Forelimb muscle (tissue), 1 donor: ENCODE measurements at regions not wholly inside any gene's neighbourhood (a gene's known extent, or its start where the extent isn't known, plus 50 kb on each side); places are given as distances from the start of the nearest gene placed in this dataset.
"Not testable (repeated sequence)": the region's sequence is repeated elsewhere in the genome, so short reads cannot be mapped to it uniquely, and the experiment has no call there.

Experiments used
- DNase-seq: peaks from one replicate; pipeline ENCODE4 v3.0.0-alpha.2; 2013; ENCODE audit warnings: low read depth

DNA sequence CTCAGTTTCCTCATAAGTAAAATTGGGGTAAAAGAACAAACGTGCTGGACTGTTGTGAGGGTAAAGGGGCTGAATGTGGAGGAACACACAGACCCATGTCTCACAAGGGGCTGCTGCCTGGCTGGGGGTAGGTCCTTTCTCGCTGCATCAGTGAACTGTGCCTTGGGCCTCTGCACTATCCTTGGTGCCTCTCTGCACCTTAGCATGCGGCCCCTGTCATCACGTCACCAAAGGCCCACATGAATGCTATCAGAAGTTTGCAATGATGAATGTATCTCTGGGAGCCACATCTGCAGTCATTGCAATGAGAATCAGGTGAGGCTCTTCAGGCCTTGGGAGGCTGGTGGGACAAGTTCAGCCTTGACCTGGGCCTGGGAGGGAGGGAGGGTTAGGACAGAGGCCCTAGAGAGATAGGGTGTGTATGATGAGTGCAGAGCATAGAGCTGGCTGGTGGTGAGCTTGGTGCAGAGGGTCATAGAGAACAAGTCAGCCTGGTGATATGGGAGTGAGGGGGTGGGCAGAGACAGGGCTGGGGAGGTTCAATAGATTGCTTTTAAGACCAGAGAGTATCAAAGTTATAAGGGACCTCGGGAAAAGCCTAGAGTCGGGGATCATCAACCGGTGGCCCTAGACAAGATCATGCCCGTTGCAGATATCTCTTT lies 308.4 kb downstream of the RPS24 start:
- DNase-seq = no peak

DNA sequence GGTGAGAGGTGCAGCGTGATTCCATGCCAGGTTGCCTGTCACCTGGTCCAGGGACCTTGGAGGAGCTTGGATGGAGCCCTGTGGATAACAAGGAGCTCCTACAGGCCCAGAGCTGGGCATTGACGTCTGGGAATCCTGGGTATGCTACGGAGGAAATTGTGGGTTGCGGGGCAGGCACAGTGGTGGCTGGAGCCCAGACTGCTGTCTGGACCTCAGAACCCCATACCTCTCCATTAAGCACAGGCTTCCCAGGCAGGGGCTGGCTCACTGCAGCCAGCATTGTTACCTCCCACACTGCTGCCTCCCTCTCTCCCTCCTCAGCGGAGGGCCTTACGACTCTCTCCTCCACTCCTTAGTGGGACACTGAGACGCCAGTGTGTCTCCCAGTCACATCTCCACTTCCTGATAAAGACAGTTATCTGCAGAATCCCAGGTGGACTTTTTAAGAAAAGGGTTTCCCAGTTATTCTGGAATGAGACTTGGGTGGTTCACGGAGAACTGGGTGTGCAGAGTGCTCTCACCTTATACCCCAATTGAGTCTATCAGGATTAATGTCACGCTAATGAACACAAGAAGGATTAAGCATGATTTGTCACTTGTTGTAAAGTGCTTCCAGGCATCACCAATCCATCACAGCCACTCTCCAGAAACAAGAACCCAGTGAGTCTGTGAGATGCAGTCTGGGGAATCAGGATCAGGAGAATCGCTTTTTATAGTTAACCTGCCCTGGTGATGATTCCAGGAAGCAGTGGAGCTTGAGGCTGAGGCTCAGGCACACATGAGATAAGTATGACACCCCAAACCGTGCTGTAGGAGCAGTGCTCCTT lies 309.4 kb downstream of the RPS24 start:
- DNase-seq = no peak

DNA sequence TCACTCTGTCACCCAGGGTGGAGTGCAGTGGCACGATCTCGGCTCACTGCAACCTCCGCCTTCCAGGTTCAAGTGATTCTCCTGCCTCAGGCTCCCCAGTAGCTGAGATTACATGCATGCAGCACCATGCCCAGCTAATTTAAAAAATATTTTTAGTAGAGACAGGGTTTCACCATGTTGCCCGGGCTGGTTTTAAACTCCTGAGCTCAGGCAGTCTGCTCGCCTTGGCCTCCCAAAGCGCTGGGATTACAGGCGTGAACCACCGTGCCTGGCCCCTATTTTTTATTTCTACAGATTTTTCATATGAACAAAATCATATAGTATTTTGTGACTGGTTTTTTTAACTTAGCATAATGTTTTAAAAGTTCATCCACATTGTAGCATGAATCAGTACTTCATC lies 310.6 kb downstream of the RPS24 start:
- DNase-seq = not testable (repeated sequence)

DNA sequence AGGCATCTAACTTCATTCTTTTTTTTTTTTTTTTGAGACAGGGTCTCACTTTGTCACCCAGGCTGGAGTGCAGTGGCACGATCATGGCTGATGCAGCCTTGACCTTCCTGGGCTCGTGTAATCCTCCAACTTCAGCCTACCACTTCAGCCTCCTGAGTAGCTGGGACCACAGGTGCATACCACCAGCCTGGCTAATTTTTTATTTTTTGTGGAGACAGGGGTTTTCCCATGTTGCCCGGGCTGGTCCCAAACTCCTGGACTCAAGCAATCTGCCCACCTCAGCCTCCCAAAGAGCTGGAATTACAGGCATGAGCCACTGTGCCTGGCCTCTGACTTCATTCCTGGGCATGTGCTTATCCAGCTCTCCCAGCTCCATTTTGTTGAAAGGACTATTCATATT lies 311.9 kb downstream of the RPS24 start:
- DNase-seq = not testable (repeated sequence)

DNA sequence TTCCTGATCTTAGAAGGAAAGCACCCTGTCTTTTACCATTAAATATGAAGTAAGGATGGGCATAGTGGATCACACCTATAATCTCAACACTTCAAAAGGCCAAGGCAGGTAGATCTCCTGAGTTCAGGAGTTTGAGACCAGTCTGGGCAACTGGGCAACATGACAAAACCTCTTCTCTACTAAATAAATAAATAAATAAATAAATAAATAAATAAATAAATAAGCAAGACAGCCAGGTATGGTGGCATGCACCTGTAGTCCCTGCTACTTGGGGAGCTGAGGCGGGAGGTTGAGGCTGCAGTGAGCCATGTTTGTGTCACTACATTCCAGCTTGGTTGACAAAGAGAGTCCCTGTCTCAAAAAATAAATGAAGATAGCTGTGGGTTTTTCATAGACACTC lies 313.1 kb downstream of the RPS24 start:
- DNase-seq = no peak

DNA sequence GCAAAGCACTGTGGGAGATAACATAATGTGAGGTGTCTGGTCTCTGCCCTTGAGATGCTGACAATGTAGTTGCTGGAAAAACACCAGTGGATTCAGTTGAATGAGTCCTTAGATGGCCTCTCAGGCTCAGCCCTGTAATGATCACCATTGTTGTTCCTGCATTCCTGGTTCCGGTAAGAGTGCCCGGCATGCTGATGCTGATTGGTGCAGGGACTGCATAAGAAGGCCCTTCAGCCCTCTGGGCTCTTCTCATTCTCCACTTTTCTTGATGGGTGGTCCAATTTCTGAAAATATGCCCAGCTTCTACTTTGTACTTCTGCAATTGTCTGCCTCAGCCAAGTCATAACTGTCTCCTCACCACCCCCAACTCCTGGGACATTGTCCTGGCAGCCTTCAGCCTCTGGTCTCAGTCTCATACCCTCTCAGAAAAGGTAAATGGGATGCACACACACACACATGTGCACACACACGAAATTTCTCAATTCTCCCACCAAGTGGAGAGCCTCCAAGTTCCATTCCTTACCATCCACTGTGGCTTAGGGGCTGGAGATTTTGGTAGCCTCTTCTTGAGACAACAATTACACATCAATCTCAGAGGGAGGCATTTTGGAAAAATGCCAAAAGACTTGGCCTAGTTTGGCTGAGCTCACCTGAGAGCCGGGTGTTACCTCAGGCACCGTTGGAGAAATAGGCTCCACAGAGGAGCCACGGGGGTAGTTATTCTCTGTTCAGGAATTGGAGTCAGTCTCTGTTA lies 314.9 kb downstream of the RPS24 start:
- DNase-seq = no peak

DNA sequence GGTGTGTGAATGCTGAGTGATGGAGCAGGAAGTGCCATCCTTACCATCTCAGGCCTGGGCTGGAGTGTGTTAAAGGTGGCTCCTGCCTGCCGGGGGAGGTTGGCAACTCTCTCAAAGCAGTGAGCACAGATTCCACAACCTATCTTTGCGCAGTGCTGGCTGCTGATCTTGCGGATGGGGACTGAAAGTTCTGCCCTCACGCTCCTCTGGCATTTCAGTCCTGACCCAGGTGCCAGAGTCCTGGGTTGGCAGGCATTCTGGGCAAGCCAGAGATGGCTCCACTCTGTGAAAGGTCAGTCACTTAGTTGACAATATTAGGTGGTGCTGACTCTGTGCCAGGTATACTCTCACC lies 315.5 kb downstream of the RPS24 start:
- no peak for DNase-seq

DNA sequence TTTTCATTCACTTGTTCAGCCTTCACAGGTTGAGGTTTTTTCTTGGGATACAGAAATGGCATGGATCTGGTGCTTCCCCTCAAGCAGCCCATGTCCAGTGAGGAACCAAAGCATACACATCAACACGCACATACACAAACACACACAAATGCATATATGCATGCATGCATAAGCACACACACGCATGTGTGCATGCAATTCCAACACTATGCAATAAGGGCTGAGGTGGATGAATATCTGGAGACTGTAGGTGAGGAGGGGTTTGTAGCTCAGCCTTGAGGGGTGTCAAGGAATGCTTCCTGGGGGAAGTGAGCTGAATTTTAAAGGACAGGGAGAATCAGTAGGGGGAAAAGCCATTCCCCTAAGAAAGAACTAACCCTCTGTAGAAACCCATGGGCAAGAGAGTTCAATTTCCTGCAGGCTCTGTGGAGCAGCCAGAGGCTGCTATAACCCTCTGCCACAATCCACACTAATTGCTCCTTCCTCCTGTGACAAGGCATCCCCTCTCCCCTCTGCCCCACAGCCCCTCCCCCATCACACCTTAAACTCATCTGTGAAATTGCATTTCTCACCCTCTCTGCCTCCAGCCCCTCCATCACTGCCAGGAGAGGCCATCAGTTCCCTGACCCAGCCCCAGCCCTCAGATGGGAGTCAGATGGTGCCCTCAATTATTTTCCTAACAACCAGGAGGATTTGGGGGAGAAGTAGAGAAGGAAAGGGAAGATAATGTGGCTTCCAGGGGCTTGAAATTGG lies 316.4 kb downstream of the RPS24 start:
- DNase-seq = no peak

DNA sequence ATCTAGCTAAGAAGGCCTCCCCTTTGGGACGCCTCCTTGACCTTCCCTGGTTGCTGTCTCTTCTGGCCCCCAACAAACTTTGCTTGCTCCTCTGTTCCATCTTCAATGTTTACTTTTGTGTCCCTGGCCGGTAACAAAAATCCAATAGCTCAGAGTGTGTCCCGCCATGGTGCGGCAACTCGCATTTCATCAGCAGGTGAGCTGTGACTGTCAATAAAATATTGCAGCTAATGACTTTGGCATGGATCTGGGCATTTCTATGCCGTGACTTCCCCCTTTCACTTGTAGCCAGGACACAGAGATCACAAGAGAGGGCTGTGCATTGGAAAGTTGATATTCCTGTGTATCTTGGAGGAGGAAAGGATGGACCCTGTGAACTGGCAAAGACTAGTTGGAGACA lies 317.6 kb downstream of the RPS24 start:
- no peak for DNase-seq

DNA sequence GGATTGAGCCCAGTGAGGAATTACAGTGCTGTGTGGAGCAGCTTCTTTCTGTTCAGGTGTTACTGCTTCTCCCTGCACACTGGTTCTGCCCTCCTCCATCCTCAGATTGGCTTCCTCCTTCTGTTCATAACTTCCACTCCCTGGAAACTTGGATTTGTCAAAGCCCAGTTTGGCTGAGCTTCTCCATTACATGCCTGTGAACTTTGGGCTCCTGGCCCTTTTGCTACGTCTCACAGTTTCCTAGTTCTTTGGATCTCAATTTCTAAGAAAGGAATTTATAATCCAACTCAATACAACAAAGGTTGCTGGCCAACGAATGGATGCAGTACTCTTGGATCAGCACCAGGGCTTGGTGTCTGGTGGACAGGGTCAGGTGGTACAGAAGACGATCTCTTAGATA lies 318.1 kb downstream of the RPS24 start:
- DNase-seq = no peak

DNA sequence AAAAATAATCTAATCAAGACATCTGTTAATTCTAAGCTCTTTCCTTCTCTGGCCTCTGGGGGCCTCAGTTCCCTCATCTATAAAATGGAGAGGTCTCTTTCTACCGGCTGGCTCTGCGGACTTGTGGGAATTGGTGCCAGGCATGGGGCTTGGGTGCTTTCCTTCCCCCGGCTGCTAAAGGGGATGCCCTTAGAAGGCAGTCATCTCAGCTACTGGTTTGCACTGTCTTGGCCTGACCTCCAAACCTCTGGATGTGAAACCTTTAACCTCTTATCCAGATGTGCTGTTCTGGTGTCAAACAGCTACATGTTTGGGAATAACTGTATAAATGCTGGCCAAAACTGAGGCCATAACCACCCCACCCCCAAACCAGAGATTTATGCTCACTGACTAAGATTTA lies 320.0 kb downstream of the RPS24 start:
- no peak for DNase-seq

DNA sequence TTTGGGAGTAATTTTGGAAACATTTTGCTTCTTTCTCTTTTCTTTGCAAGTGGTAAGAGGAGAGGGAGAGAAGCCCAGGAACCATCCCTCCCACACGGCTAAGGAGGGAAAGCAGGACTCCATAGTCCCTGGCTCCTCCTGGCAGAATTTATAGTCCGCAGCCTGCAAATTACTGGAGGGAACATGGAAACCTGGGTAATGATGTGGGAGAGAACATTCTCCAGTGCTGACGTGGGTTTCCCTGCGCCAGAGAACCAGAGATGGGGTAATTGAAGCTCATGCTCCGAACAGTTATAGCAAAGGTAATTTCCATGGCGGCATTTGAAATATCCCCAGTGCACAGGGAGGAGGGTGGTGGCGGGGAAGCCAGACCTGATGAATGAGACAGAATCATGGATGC lies 320.4 kb downstream of the RPS24 start:
- no peak for DNase-seq

DNA sequence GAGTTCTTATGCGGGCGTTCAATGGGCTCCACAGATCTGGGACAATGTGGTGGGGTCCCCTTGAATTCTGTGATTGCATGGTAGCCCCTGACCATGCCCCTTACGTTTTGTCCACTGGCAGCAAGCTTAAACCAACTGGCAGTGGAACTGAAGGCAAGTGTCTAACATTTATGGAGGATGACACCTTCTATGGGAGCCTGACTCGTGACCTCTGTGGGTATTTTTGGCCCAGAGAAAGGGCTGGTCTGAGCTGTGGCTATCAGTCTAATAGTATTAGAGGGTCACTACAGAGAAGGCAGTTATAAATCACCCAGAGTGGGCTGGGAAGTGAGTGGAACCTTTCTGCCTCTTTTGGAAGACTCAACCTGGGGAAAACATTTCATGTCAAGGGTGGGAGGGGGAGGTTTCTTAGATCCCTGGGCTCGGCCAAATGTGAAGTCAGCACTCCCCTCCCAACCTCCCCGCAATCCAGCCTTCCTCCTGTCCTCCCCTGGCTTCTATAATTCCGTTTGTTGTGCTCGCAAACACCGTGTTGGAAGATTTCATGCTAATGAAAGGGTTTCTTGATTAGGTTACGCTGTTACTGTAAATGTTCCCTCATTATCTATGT lies 322.7 kb downstream of the RPS24 start:
- no peak for DNase-seq

DNA sequence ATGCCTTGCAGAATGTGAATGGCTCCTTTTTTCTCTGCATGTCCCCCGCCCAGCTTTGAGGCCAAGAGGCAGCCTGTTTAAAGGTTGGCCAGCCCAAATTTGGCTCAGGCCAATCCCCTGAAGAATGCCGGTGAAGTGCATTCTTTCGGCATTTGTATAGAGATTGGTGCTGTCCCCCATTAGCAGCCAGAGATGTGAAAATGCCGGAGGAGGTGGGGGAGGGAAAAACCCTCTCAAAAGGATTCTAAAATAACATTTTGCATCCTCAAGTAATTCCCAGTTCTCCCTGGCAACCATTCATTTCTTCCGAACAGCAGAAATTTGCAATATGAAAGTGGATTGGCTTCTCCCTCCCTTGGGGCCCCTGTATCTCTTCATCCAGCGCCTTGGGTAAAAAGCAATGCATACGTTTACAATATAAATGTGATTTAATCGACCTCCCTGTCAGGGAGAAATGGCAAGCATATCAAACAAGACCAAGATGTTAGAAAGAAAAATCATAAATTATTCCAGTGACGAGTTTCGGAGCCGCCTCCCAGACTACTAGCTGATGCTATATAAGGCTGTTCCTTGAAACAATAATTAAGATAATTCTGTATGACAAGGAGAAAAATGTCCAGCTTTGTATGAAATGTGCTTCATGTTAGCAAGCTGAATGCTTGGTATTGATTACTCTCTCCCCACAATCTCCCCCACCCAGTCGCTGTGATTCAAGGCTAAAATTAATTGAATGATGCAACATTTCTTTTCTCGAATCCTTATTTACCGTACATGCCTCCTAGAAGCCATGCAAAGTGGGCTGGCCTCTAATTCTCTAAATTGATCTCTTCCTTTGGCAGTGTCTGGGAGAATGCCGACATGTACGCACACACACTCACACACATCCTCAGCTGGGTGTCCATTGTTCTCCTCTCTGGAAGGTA lies 323.7 kb downstream of the RPS24 start:
- DNase-seq = no peak

DNA sequence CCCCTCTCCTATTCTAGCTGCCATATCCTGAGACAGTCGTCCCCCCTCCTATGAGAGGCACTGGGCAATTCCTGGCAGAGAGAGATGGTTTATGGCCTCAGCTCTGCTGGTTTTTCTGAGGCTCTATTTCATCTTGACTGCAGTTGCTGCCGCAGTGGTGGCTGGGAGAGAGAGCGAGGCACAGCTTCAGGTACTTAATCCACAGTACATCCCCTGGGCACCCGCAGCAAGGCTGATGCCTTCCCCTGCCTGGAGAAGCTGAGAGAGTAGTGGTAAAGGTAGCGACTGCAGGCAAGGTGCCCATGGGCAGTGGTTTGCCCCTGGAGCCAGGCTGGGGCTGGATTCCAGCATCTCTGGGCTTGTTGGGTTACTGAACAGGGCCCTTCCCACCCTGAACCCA lies 324.7 kb downstream of the RPS24 start:
- no peak for DNase-seq

DNA sequence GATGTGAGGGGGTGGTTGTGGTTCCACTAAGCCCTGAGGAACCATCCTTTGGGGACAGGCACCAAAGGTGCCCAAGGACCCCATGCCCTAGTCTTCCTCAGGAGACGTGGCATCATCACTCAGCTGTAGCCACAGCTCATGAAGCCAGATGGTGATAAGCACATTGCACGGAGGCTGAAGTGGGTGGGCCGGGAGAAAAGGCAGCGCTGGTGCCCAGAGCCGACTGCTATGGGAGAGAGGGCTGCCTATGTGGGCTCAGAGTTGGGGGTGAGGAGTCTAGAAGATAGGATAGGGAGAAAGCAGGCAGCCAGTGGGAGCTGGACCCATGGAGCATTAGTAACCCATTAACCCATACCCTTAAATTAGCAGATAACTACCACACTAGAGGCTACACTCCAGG lies 325.3 kb downstream of the RPS24 start:
- no peak for DNase-seq

DNA sequence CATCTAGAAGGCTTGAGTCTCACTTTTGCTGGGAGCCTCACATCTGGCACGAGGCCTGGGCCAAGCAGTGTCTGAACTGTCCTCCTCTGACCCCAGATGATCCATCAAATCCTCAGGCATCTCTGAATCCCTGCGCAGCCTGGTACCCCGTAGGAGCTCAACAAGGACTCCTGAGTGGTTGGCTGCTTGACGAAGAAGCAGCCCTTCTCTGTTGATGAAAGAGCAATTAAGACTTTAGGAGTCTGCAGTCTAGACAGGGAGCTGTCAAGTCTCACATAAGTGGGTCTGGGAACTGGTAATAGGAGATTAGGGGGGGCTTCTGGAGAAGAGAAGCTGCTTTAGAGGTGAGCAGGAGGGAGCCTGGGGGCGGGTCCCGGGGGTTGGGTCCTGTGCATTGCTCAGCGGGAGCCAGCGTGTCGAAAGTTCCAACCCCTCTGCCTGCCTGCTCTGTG lies 326.0 kb downstream of the RPS24 start:
- DNase-seq = no peak

DNA sequence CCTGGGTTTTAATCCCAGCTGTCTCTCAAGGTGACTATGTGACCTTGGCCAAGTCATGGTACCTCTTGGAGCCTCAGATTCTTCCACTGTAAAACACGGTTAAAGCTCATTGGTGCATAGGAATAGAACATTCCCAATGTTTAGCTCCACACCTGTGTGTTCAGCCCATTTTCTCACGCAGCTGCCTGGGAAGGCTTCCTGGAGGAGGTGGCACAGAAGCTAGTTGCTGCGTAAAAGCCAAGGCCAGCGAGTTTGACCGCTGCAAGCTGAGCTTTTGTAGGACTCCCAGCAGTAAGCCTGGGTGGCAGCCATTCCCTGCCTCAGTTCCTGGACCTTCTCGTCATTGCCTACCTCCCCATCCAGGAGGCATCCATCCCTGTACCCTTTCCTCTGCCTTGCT lies 326.6 kb downstream of the RPS24 start:
- DNase-seq = no peak

DNA sequence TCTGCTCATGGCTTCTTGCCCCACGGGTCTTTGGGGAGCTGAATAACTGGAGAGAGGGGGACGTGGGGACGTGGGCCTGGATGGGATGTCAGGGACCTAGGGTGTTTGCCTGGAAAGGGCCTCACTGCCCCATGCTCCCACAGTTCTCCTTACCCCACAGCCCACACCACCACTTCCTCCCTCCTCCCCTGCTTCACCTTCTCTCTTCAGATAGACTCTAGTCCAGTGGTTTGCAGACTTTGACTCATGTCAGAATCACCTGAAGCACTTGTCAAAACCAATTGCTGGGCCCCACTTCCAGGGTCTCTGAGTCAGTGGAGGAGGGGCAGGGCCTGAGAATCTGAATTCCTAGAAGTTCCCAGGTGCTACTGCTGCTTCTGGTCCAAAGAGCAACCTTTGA lies 327.4 kb downstream of the RPS24 start:
- DNase-seq = no peak

DNA sequence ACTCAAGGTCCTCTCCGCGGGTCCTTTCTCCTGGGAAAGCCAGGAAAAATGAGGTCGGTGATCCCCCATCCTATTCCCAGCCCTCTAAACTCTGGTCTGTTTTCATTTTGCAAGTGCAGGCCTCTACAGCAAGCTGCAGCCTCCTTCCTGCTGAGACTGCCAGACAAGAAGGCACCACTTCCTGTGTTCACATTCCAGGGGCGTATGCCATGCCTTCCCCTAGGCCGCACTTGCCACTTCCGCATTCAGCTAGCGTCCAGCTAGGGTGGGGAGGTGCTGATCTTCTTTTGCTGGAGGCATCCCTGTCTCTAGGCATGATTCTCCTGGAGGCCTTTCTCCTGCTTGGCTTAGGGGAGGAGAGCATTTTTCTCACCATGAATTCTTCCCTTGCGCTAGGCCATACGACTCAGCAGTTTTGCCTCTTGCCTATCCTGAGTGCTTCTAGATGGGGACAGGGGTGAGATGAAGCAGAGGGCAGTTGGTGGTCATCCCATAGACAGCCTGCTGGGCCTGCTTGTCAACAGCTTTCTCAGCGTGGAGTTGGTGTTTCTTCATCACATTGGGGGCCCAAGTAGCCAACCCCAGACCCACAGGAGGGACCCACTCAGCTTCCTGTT lies 328.9 kb downstream of the RPS24 start:
- no peak for DNase-seq
